Upper lobe of right lung (tissue), 1 donor: ENCODE measurements at regions not wholly inside any gene's neighbourhood (a gene's known extent, or its start where the extent isn't known, plus 50 kb on each side); places are given as distances from the start of the nearest gene placed in this dataset.

Experiments used
- ATAC-seq: fragments of 200-7000 bp; cut with Tn5 transposase; one replicate; pipeline ENCODE4 v1.9.1; 2020; ENCODE audit warnings: mild to moderate bottlenecking, moderate library complexity
- DNase-seq: peaks from one replicate; pipeline ENCODE4 v3.0.0-alpha.2; 2020
- H3K27ac ChIP-seq: fragments of 200-600 bp; one replicate; pipeline ENCODE4 v1.8.0; 2022
- H3K27me3 ChIP-seq: fragments of 200-600 bp; one replicate; pipeline ENCODE4 v1.8.0; 2022; ENCODE audit warnings: mild to moderate bottlenecking
- H3K36me3 ChIP-seq: fragments of 200-600 bp; one replicate; pipeline ENCODE4 v1.8.0; 2022
- H3K4me1 ChIP-seq: fragments of 200-600 bp; one replicate; pipeline ENCODE4 v1.8.0; 2022
- H3K4me3 ChIP-seq: fragments of 200-600 bp; one replicate; pipeline ENCODE4 v1.8.0; 2022; ENCODE audit warnings: mild to moderate bottlenecking
- H3K9me3 ChIP-seq: fragments of 200-600 bp; one replicate; pipeline ENCODE4 v1.8.0; 2022
- CTCF ChIP-seq: fragments of 200-600 bp; IDR thresholded peaks from one replicate; pipeline ENCODE4 v1.8.0; 2022; ENCODE audit warnings: antibody characterized with exemption
- intact Hi-C: fragments of 100-400 bp; cut with DNase I; formaldehyde crosslinking; loops from one replicate; pipeline ENCODE4 v1.11.0; 2022
- donor health status: DM: no; HTN: yes; CAD: no; lungs with severe emphysema.

- no peaks in the 10 kb centered on the region for H3K27me3 ChIP-seq
- H3K4me1 ChIP-seq = no peaks in the 10 kb centered on the region
- TF ChIP-seq CTCF = no peak
- ATAC-seq (no peak), DNase-seq (no peak)
- intact Hi-C loops = no loop called here
- no peak overlapping the region for H3K4me3 ChIP-seq
- no peak overlapping the region for H3K27ac ChIP-seq
- H3K36me3 ChIP-seq = no peaks in the 10 kb centered on the region
- no peaks in the 10 kb centered on the region for H3K9me3 ChIP-seq
Measured at GRCh38 chr5:123264394-123264793, 158.8 kb downstream of the CEP120 start.

- intact Hi-C loops = no loop called here
- Histone ChIP-seq H3K36me3 (no peaks in the 10 kb centered on the region), H3K9me3 (no peaks in the 10 kb centered on the region), H3K27me3 (no peaks in the 10 kb centered on the region), H3K4me3 (no peak overlapping the region), H3K27ac (no peak overlapping the region), H3K4me1 (no peaks in the 10 kb centered on the region)
- DNase-seq = no peak
- TF ChIP-seq CTCF = no peak
- no peak for ATAC-seq
Measured at GRCh38 chr5:123263859-123264258, 159.3 kb downstream of the CEP120 start.

- ATAC-seq = no peak
- no peak for DNase-seq
- H3K9me3 ChIP-seq = no peaks in the 10 kb centered on the region
Measured at GRCh38 chr5:123262216-123262823, 160.9 kb downstream of the CEP120 start.

GRCh38 chr5:123261752-123262151 lies 161.5 kb downstream of the CEP120 start:
- no peak for TF ChIP-seq CTCF
- Histone ChIP-seq H3K4me1 (no peaks in the 10 kb centered on the region), H3K9me3 (no peaks in the 10 kb centered on the region), H3K27me3 (no peaks in the 10 kb centered on the region), H3K36me3 (no peaks in the 10 kb centered on the region), H3K27ac (no peak overlapping the region), H3K4me3 (no peak overlapping the region)
- DNase-seq (no peak), ATAC-seq (no peak)
- intact Hi-C loops = no loop called here

More at GRCh38 chr5:123262216-123262823, 160.9 kb downstream of the CEP120 start:
- H3K27me3 ChIP-seq = no peaks in the 10 kb centered on the region
- intact Hi-C loops = no loop called here
- H3K4me1 ChIP-seq = no peaks in the 10 kb centered on the region
- no peak overlapping the region for H3K4me3 ChIP-seq
- H3K27ac ChIP-seq = no peak overlapping the region
- TF ChIP-seq CTCF = no peak
- H3K36me3 ChIP-seq = no peaks in the 10 kb centered on the region

GRCh38 chr5:123249446-123249845 lies 160.4 kb downstream of the PRDM6 start:
- Histone ChIP-seq H3K9me3 (no peaks in the 10 kb centered on the region), H3K27ac (no peak overlapping the region), H3K4me1 (no peaks in the 10 kb centered on the region), H3K27me3 (no peaks in the 10 kb centered on the region), H3K36me3 (no peaks in the 10 kb centered on the region), H3K4me3 (no peak overlapping the region)
- DNase-seq (no peak), ATAC-seq (no peak)
- intact Hi-C loops = no loop called here
- no peak for TF ChIP-seq CTCF

GRCh38 chr5:123245689-123246088 lies 156.6 kb downstream of the PRDM6 start:
- no peak for TF ChIP-seq CTCF
- ATAC-seq (no peak), DNase-seq (no peak)
- intact Hi-C loops = no loop called here
- H3K9me3 ChIP-seq = no peaks in the 10 kb centered on the region
- no peaks in the 10 kb centered on the region for H3K36me3 ChIP-seq
- H3K27ac ChIP-seq = no peak overlapping the region
- H3K27me3 ChIP-seq = no peaks in the 10 kb centered on the region
- H3K4me1 ChIP-seq = no peaks in the 10 kb centered on the region
- H3K4me3 ChIP-seq = no peak overlapping the region
